H1 (cell line): ENCODE measurements at regions not wholly inside any gene's neighbourhood (a gene's known extent, or its start where the extent isn't known, plus 50 kb on each side); places are given as distances from the start of the nearest gene placed in this dataset.

Experiments used
- CTCF ChIA-PET: fragments of 300-600 bp; sonication (Branson Sonifier 250); formaldehyde crosslinking; loops from one replicate; lab custom pipeline; 2021; ENCODE audit not compliant: partially characterized antibody; lab: Charles Lee
- POLR2A ChIA-PET: fragments of 300-600 bp; sonication (Branson Sonifier 250); formaldehyde crosslinking; loops from one replicate; lab custom pipeline; 2021; ENCODE audit warnings: inconsistent platforms; ENCODE audit not compliant: partially characterized antibody; lab: Charles Lee
- DNase-seq, 2 experiments: peaks; one replicate each; pipeline versions ENCODE4 v3.0.0 to v3.0.0-alpha.2; 2010 to 2022; ENCODE audit warnings: low spot score in 2 of 2, low read depth in 1 of 2, mixed read lengths in 1 of 2
- FAIRE-seq: peaks from 2 replicates; lab custom pipeline; 2011; peaks lifted over from hg19 to GRCh38; lab: Jason Lieb, UNC
- H2AFZ ChIP-seq: 2 replicates; pipeline ENCODE4 v1.8.1; 2012; ENCODE audit warnings: low read length, inconsistent platforms
- H2AK5ac ChIP-seq: 2 replicates; pipeline ENCODE4 v1.6.1; 2013; ENCODE audit warnings: low read depth, low read length
- H2BK120ac ChIP-seq: replicated peaks from 2 replicates; pipeline ENCODE3; 2013; ENCODE audit warnings: low read depth, low read length, inconsistent platforms
- H2BK12ac ChIP-seq: 2 replicates; pipeline ENCODE4 v1.6.1; 2013; ENCODE audit warnings: low read depth, low read length
- H2BK15ac ChIP-seq: 2 replicates; pipeline ENCODE4 v1.6.1; 2013; ENCODE audit warnings: low read length
- H2BK20ac ChIP-seq: 2 replicates; pipeline ENCODE4 v1.6.1; 2013; ENCODE audit warnings: low read length
- H2BK5ac ChIP-seq: 2 replicates; pipeline ENCODE4 v1.6.1; 2013; ENCODE audit warnings: low read depth, low read length
- H3K14ac ChIP-seq: 2 replicates; pipeline ENCODE4 v1.6.1; 2013; ENCODE audit warnings: inconsistent platforms; ENCODE audit not compliant: insufficient read length
- H3K18ac ChIP-seq: 2 replicates; pipeline ENCODE4 v1.6.1; 2013; ENCODE audit warnings: low read length; ENCODE audit errors: extremely low read depth
- H3K23ac ChIP-seq: 2 replicates; pipeline ENCODE4 v1.6.1; 2013; ENCODE audit warnings: inconsistent platforms; ENCODE audit not compliant: insufficient read length
- H3K23me2 ChIP-seq: 2 replicates; pipeline ENCODE4 v1.6.1; 2013; ENCODE audit warnings: low read depth, low read length
- H3K27ac ChIP-seq: 2 replicates; pipeline ENCODE4 v1.6.1; 2011; ENCODE audit warnings: low read depth, low read length, inconsistent platforms
- H3K27me3 ChIP-seq, 4 experiments: replicated peaks in 1 of 4; 1 replicate in 1 of 4; 2 replicates in 3 of 4; pipeline versions ENCODE4 v1.6.1 to v1.8.1; 2011 to 2013; ENCODE audit warnings: low read length in 3 of 4, mild to moderate bottlenecking in 3 of 4, inconsistent platforms in 2 of 4, mixed read lengths in 2 of 4, moderate library complexity in 1 of 4; ENCODE audit not compliant: control insufficient read depth in 3 of 4, insufficient read depth in 3 of 4; ENCODE audit errors: extremely low read depth in 1 of 4
- H3K36me3 ChIP-seq, 4 experiments: 2 replicates each; pipeline versions ENCODE4 v1.6.1 to v1.8.1; 2011 to 2013; ENCODE audit warnings: mild to moderate bottlenecking in 4 of 4, low read length in 3 of 4, moderate library complexity in 2 of 4, control low read depth in 1 of 4, inconsistent platforms in 1 of 4; ENCODE audit not compliant: insufficient read depth in 4 of 4, control insufficient read depth in 2 of 4
- H3K4ac ChIP-seq: replicated peaks from 2 replicates; pipeline ENCODE3; 2013; ENCODE audit warnings: low read length, low read depth, mixed read lengths, inconsistent platforms; ENCODE audit not compliant: insufficient read length
- H3K4me1 ChIP-seq, 4 experiments: replicated peaks in 1 of 4; 1 replicate in 1 of 4; 2 replicates in 3 of 4; pipeline versions ENCODE4 v1.6.1 to v1.8.1; 2011 to 2013; ENCODE audit warnings: low read length in 3 of 4, inconsistent platforms in 2 of 4, mixed read lengths in 1 of 4; ENCODE audit not compliant: insufficient read depth in 4 of 4, control insufficient read depth in 3 of 4
- H3K4me2 ChIP-seq, 2 experiments: 2 replicates each; pipeline versions ENCODE4 v1.6.1 to v1.8.1; 2011 to 2013; ENCODE audit warnings: low read depth in 2 of 2, low read length in 2 of 2, control low read depth in 1 of 2, inconsistent platforms in 1 of 2, mild to moderate bottlenecking in 1 of 2; ENCODE audit not compliant: insufficient read depth in 1 of 2
- H3K4me3 ChIP-seq, 4 experiments: fragments of 200-600, 300-600 bp in 1 of 4; sonication (generic), shearing (Covaris generic), sonication (Bioruptor Twin) in 1 of 4; 2 replicates each; pipeline versions ENCODE4 v1.5.1 to v1.8.1; 2011 to 2016; ENCODE audit warnings: low read length in 4 of 4, low read depth in 3 of 4, control low read depth in 2 of 4, inconsistent platforms in 2 of 4, mild to moderate bottlenecking in 2 of 4, mixed read lengths in 1 of 4, moderate library complexity in 1 of 4; ENCODE audit not compliant: insufficient read depth in 2 of 4; ENCODE audit errors: extremely low read depth in 1 of 4
- H3K56ac ChIP-seq: replicated peaks from 2 replicates; pipeline ENCODE3; 2013; ENCODE audit warnings: low read depth, mild to moderate bottlenecking, mixed read lengths, low read length, inconsistent platforms; ENCODE audit not compliant: insufficient read length
- H3K79me1 ChIP-seq: 2 replicates; pipeline ENCODE4 v1.6.1; 2013; ENCODE audit warnings: low read depth, low read length, control low read depth
- H3K79me2 ChIP-seq, 2 experiments: 2 replicates each; pipeline versions ENCODE4 v1.6.1 to v1.8.1; 2012 to 2013; ENCODE audit warnings: low read length in 2 of 2, mild to moderate bottlenecking in 2 of 2, inconsistent platforms in 1 of 2; ENCODE audit not compliant: insufficient read depth in 2 of 2, control insufficient read depth in 1 of 2
- H3K9ac ChIP-seq, 4 experiments: replicated peaks in 1 of 4; 1 replicate in 1 of 4; 2 replicates in 3 of 4; pipeline versions ENCODE4 v1.6.1 to v1.8.1; 2011 to 2013; ENCODE audit warnings: low read depth in 3 of 4, low read length in 3 of 4, control low read depth in 2 of 4, mild to moderate bottlenecking in 2 of 4, moderate library complexity in 2 of 4, inconsistent platforms in 1 of 4; ENCODE audit errors: extremely low read depth in 1 of 4
- H3K9me3 ChIP-seq, 2 experiments: 2 replicates each; pipeline versions ENCODE4 v1.6.1 to v1.8.1; 2012 to 2013; ENCODE audit warnings: mild to moderate bottlenecking in 2 of 2, moderate library complexity in 2 of 2, control low read depth in 1 of 2, inconsistent platforms in 1 of 2, low read depth in 1 of 2, low read length in 1 of 2, mixed read lengths in 1 of 2; ENCODE audit not compliant: insufficient read depth in 2 of 2
- H4K20me1 ChIP-seq, 2 experiments: replicated peaks in 1 of 2; 2 replicates each; pipeline versions ENCODE3 to v1.8.1; 2011 to 2013; ENCODE audit warnings: inconsistent platforms in 2 of 2, low read length in 2 of 2, mild to moderate bottlenecking in 1 of 2; ENCODE audit not compliant: insufficient read depth in 2 of 2, control insufficient read depth in 1 of 2
- H4K5ac ChIP-seq: 2 replicates; pipeline ENCODE4 v1.6.1; 2013; ENCODE audit warnings: low read length, low read depth, mixed read lengths, inconsistent platforms; ENCODE audit not compliant: insufficient read length
- H4K8ac ChIP-seq: 2 replicates; pipeline ENCODE4 v1.8.0; 2013; ENCODE audit warnings: mild to moderate bottlenecking, moderate library complexity, low read length, inconsistent platforms; ENCODE audit not compliant: insufficient read depth; ENCODE audit errors: extremely low read depth
- H4K91ac ChIP-seq: replicated peaks from 2 replicates; pipeline ENCODE3; 2013; ENCODE audit warnings: low read length, mixed read lengths, inconsistent platforms; ENCODE audit not compliant: insufficient read length
- ASH2L ChIP-seq: fragments of 200-600, 300-600 bp; sonication (generic); IDR thresholded peaks from one replicate; pipeline ENCODE4 v1.7.1; 2017; ENCODE audit warnings: low read length
- BCL11A ChIP-seq, 2 experiments: IDR thresholded peaks; one replicate each; pipeline ENCODE4 v1.6.1; 2011; ENCODE audit warnings: low read depth in 2 of 2, low read length in 2 of 2, mild to moderate bottlenecking in 2 of 2
- CHD1 ChIP-seq: IDR thresholded peaks from 2 replicates; pipeline ENCODE4 v1.6.1; 2012; ENCODE audit warnings: low read depth, low read length, improper control_type of control experiment
- CREB1 ChIP-seq: IDR thresholded peaks from 2 replicates; pipeline ENCODE4 v1.6.1; 2012; ENCODE audit warnings: inconsistent platforms
- EGR1 ChIP-seq: IDR thresholded peaks from 2 replicates; pipeline ENCODE4 v1.6.1; 2011; ENCODE audit warnings: low read depth, low read length, borderline replicate concordance
- MAFK ChIP-seq: IDR thresholded peaks from 2 replicates; pipeline ENCODE4 v1.6.1; 2012; ENCODE audit warnings: low read depth, mild to moderate bottlenecking, improper control_type of control experiment, low read length
- NANOG ChIP-seq: IDR thresholded peaks from 2 replicates; pipeline ENCODE4 v1.6.1; 2011; ENCODE audit warnings: low read length, low read depth, mild to moderate bottlenecking, inconsistent platforms; ENCODE audit not compliant: insufficient read depth, poor library complexity, severe bottlenecking
- RBBP5 ChIP-seq: IDR thresholded peaks from 2 replicates; pipeline ENCODE4 v1.7.1; 2012; ENCODE audit warnings: low read depth, mild to moderate bottlenecking, inconsistent platforms, low read length, moderate library complexity, borderline replicate concordance
- RFX5 ChIP-seq: IDR thresholded peaks from 2 replicates; pipeline ENCODE4 v1.6.1; 2011; ENCODE audit warnings: low read depth, low read length, improper control_type of control experiment, borderline replicate concordance
- SP1 ChIP-seq: IDR thresholded peaks from 2 replicates; pipeline ENCODE4 v1.6.1; 2011; ENCODE audit warnings: low read depth, low read length
- TAF1 ChIP-seq: IDR thresholded peaks from 2 replicates; pipeline ENCODE4 v1.6.1; 2011; ENCODE audit warnings: mild to moderate bottlenecking, low read depth, low read length
- YY1 ChIP-seq: IDR thresholded peaks from 2 replicates; pipeline ENCODE4 v1.6.1; 2011; ENCODE audit warnings: low read depth, mild to moderate bottlenecking, low read length
- WGBS, 2 experiments: shearing (Covaris generic) in 1 of 2; methylation state at CpG; one replicate each; pipeline versions ENCODE4 v1.1.6 to v1.1.7; 2013 to 2015; ENCODE audit warnings: low lambda C conversion rate in 2 of 2, mixed read lengths in 2 of 2, inconsistent platforms in 1 of 2, low coverage in 1 of 2, missing lambda C conversion rate in 1 of 2; ENCODE audit not compliant: insufficient replicate concordance in 2 of 2, insufficient coverage in 1 of 2, insufficient read length in 1 of 2; ENCODE audit errors: extremely low coverage in 1 of 2, missing lambda C conversion rate in 1 of 2; 5-methylcytosine and 5-hydroxymethylcytosine counted together
- TF ChIP-seq, protein P1 (sequence below): IDR thresholded peaks from 2 replicates; pipeline ENCODE4 v1.6.1; 2012; ENCODE audit warnings: inconsistent platforms

DNA sequence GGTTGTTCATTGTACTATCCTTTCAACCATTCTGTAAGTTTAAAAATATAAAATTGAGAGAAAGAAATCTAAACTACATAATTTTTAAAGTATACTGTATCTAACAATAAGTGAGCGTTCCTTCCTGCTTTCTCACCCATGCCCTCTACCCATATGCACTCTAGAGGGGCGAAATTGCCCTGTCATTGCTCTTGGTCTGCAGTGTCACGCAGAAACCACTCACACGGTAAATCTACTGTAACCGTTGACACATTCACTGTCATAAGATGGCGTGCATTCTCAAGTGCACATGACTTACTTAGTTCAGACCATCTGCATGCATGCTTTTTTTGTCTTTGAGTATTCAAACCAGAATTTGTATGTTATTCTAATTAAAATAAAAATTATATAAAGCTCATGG lies 55.7 kb upstream of the NIPBL start:
- no peak overlapping the region for H2BK20ac ChIP-seq
- no peaks in the 10 kb centered on the region for H3K79me2 ChIP-seq
- H3K23ac ChIP-seq = no peak overlapping the region
- no peaks in the 10 kb centered on the region for H3K79me1 ChIP-seq
- H3K4me3 ChIP-seq = no peak overlapping the region
- no peak overlapping the region for H3K4ac ChIP-seq
- TF ChIP-seq EGR1 (no peak), YY1 (no peak), TAF1 (no peak), BCL11A (IDR thresholded peaks at IDR 0.05; ENCODE audit: low read depth in 2 of 2, low read length in 2 of 2) (no peak), MAFK (no peak; the same call in 1 of the 2 replicates), NANOG (no peak), SP1 (no peak), RFX5 (no peak), RBBP5 (no peak), CREB1 (no peak), ASH2L (no peak), CHD1 (no peak)
- TF ChIP-seq, protein P1, sequence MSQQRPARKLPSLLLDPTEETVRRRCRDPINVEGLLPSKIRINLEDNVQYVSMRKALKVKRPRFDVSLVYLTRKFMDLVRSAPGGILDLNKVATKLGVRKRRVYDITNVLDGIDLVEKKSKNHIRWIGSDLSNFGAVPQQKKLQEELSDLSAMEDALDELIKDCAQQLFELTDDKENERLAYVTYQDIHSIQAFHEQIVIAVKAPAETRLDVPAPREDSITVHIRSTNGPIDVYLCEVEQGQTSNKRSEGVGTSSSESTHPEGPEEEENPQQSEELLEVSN = no peak
- H3K9me3 ChIP-seq = no peaks in the 10 kb centered on the region
- H2AK5ac ChIP-seq = no peak overlapping the region
- CTCF ChIA-PET = interaction anchor here (0.8 kb wide), 1 partner anchor 81 kb away, joined by 4 read pairs; no protein-coding TSS in a partner anchor
- H3K4me2 ChIP-seq = no peak overlapping the region
- H3K36me3 ChIP-seq = no peaks in the 10 kb centered on the region
- FAIRE-seq (no peak), DNase-seq (no peak)
- no peak overlapping the region for H3K14ac ChIP-seq
- no peak overlapping the region for H2AFZ ChIP-seq
- H4K5ac ChIP-seq = no peak overlapping the region
- H3K18ac ChIP-seq = no peak overlapping the region
- H3K56ac ChIP-seq = no peak overlapping the region
- H2BK5ac ChIP-seq = no peak overlapping the region
- no peak overlapping the region for H2BK15ac ChIP-seq
- no peak overlapping the region for H2BK120ac ChIP-seq
- H3K27ac ChIP-seq = no peak overlapping the region
- H3K23me2 ChIP-seq = no peaks in the 10 kb centered on the region
- 88% methylated on average over 6 of the region's 6 CpGs; no CpG with 5 or more reads in 1 of the 2 experiments for WGBS, 2 experiments
- no peaks in the 10 kb centered on the region for H3K27me3 ChIP-seq
- H3K4me1 ChIP-seq = no peaks in the 10 kb centered on the region
- H4K91ac ChIP-seq = no peak overlapping the region
- H4K8ac ChIP-seq = no peak overlapping the region
- no peak overlapping the region for H3K9ac ChIP-seq
- H2BK12ac ChIP-seq = no peak overlapping the region
- H4K20me1 ChIP-seq = no peaks in the 10 kb centered on the region
- POLR2A ChIA-PET = no interaction called here
